ENCODE measurements at regions not wholly inside any gene's neighbourhood (a gene's known extent, or its start where the extent isn't known, plus 50 kb on each side); places are given as distances from the start of the nearest gene placed in this dataset.

- Histone ChIP-seq H3K79me2 (ENCODE audit: insufficient read depth) (no peaks in the 10 kb centered on the region), H3K9me3 (no peaks in the 10 kb centered on the region), H3K27ac (ENCODE audit: low read depth in 2 of 2, low read length in 1 of 2) (no peak overlapping the region), H4K20me1 (ENCODE audit: insufficient read depth) (no peaks in the 10 kb centered on the region), H2AFZ (ENCODE audit: low read depth) (no peak overlapping the region), H3K27me3 (ENCODE audit: insufficient read depth) (no peaks in the 10 kb centered on the region), H3K9me2 (no peaks in the 10 kb centered on the region), H3F3A (replicated peaks; ENCODE audit: insufficient read depth) (no peaks in the 10 kb centered on the region), H3K4me2 (no peak overlapping the region), H3K4me3 (ENCODE audit: low read depth in 2 of 2, low read length in 1 of 2) (no peak overlapping the region), H3K4me1 (ENCODE audit: control insufficient read depth in 1 of 2, insufficient read depth in 2 of 2, low read depth in 1 of 2, low read length in 1 of 2) (no peaks in the 10 kb centered on the region), H3K9ac (no peak overlapping the region), H3K36me3 (replicated peaks in 1 of 2; ENCODE audit: control insufficient read depth in 1 of 2, insufficient read depth in 2 of 2, low read length in 1 of 2) (no peaks in the 10 kb centered on the region)
- TF ChIP-seq TAF1 (IDR thresholded peaks at IDR 0.05; ENCODE audit: borderline replicate concordance, low read depth, low read length) (no peak), RXRA (IDR thresholded peaks at IDR 0.05; ENCODE audit: borderline replicate concordance, low read depth) (no peak)
- CTCF ChIA-PET: no interaction called here
- WGBS (ENCODE audit: low lambda C conversion rate): 31% methylated on average over 7 of the region's 7 CpGs
- POLR2A ChIA-PET: no interaction called here
- no peak for DNase-seq
Measured at GRCh38 chr1:69070660-69071373, 496.9 kb upstream of the LRRC7 start.

DNA sequence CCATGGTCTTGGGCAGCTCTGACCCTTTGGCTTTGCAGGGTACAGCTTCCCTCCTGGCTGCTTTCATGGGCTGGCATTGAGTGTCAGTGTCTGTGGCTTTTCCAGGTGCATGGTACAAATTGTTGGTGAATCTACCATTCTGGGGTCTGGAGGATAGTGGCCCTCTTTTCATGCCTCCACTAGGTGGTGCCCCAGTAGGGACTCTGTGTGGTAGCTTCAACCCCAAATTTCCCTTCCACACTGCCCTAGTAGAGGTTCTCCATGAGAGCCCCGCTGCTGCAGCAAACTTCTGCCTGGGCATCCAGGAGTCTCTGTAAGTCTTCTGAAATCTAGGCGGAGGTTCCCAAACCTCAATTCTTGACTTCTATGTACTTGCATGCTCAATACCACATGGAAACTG is 494.5 kb upstream of the LRRC7 start:
- TF ChIP-seq, protein P1, sequence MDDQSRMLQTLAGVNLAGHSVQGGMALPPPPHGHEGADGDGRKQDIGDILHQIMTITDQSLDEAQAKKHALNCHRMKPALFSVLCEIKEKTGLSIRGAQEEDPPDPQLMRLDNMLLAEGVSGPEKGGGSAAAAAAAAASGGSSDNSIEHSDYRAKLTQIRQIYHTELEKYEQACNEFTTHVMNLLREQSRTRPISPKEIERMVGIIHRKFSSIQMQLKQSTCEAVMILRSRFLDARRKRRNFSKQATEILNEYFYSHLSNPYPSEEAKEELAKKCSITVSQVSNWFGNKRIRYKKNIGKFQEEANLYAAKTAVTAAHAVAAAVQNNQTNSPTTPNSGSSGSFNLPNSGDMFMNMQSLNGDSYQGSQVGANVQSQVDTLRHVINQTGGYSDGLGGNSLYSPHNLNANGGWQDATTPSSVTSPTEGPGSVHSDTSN (IDR thresholded peaks at IDR 0.05): no peak
- Histone ChIP-seq H3K9ac (no peak overlapping the region), H3F3A (replicated peaks; ENCODE audit: insufficient read depth) (no peaks in the 10 kb centered on the region), H4K20me1 (ENCODE audit: insufficient read depth) (no peaks in the 10 kb centered on the region), H2AFZ (ENCODE audit: low read depth) (no peak overlapping the region), H3K4me1 (ENCODE audit: control insufficient read depth in 1 of 2, insufficient read depth in 2 of 2, low read depth in 1 of 2, low read length in 1 of 2) (no peaks in the 10 kb centered on the region), H3K27me3 (ENCODE audit: insufficient read depth) (no peaks in the 10 kb centered on the region), H3K9me3 (no peaks in the 10 kb centered on the region), H3K9me2 (no peaks in the 10 kb centered on the region), H3K27ac (ENCODE audit: low read depth in 2 of 2, low read length in 1 of 2) (no peak overlapping the region), H3K4me2 (no peak overlapping the region), H3K36me3 (replicated peaks in 1 of 2; ENCODE audit: control insufficient read depth in 1 of 2, insufficient read depth in 2 of 2, low read length in 1 of 2) (no peaks in the 10 kb centered on the region), H3K4me3 (ENCODE audit: low read depth in 2 of 2, low read length in 1 of 2) (no peak overlapping the region), H3K79me2 (ENCODE audit: insufficient read depth) (no peaks in the 10 kb centered on the region)
- no peak for DNase-seq
- 38% methylated on average over 2 of the region's 2 CpGs for WGBS (ENCODE audit: low lambda C conversion rate)
- CTCF ChIA-PET: interaction anchor here (0.8 kb wide), 1 partner anchor 13 kb away, joined by 3 read pairs; no protein-coding TSS in a partner anchor
- POLR2A ChIA-PET: no interaction called here

DNA sequence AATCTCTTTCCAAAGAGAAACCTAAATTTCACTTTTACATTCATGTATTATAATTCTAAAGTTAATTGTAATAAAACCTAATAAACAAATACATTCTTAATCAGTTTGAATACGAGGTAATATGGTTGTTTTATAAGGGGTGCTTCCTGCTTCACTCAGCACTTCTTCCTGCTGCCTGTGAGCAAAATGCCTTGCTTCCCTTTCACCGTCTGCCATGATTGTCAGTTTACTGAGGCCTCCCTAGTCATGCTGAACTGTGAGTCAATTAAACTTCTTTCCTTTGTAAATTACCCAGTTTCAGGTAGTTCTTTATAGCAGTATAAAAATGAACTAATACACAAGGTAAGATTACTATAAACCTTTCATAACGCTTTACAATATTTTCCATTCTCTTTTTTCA is 491.1 kb upstream of the LRRC7 start:
- Histone ChIP-seq H3K9me3 (no peaks in the 10 kb centered on the region), H3K9me2 (no peaks in the 10 kb centered on the region), H3K79me2 (ENCODE audit: insufficient read depth) (no peaks in the 10 kb centered on the region), H3K27me3 (ENCODE audit: insufficient read depth) (no peaks in the 10 kb centered on the region), H3K4me2 (no peak overlapping the region), H2AFZ (ENCODE audit: low read depth) (no peak overlapping the region), H3K4me3 (ENCODE audit: low read depth in 2 of 2, low read length in 1 of 2) (no peak overlapping the region), H4K20me1 (ENCODE audit: insufficient read depth) (no peaks in the 10 kb centered on the region), H3K9ac (no peak overlapping the region), H3K36me3 (replicated peaks in 1 of 2; ENCODE audit: control insufficient read depth in 1 of 2, insufficient read depth in 2 of 2, low read length in 1 of 2) (no peaks in the 10 kb centered on the region), H3K4me1 (ENCODE audit: control insufficient read depth in 1 of 2, insufficient read depth in 2 of 2, low read depth in 1 of 2, low read length in 1 of 2) (no peaks in the 10 kb centered on the region), H3F3A (replicated peaks; ENCODE audit: insufficient read depth) (no peaks in the 10 kb centered on the region), H3K27ac (ENCODE audit: low read depth in 2 of 2, low read length in 1 of 2) (no peak overlapping the region)
- ChIA-PET CTCF (no interaction called here), POLR2A (no interaction called here)
- no peak for TF ChIP-seq NFIC (IDR thresholded peaks at IDR 0.05; ENCODE audit: borderline replicate concordance)
- no peak for TF ChIP-seq POLR2AphosphoS5 (IDR thresholded peaks at IDR 0.05; ENCODE audit: low read depth, low read length)
- no peak for TF ChIP-seq GATA2 (CRISPR knock-in tag; IDR thresholded peaks at IDR 0.05)
- 37% methylated on average over 3 of the region's 3 CpGs for WGBS (ENCODE audit: low lambda C conversion rate)
- no peak for DNase-seq

Data from SK-N-SH (cell line).